Naive thymus-derived CD4-positive, alpha-beta T cell (primary cell): ENCODE measurements at regions not wholly inside any gene's neighbourhood (a gene's known extent, or its start where the extent isn't known, plus 50 kb on each side); places are given as distances from the start of the nearest gene placed in this dataset.

Experiments used
- ATAC-seq: fragments of 150-1000 bp; cut with Tn5 transposase; 2 replicates; pipeline ENCODE4 v1.10.0; 2021; ENCODE audit warnings: mild to moderate bottlenecking, moderate library complexity
- CTCF ChIA-PET: fragments of 350-600 bp; sonication (Branson Sonifier 250); formaldehyde crosslinking; loops from one replicate; lab custom pipeline; 2021; ENCODE audit warnings: antibody characterized with exemption; lab: Charles Lee
- POLR2A ChIA-PET: fragments of 350-600 bp; sonication (Branson Sonifier 250); formaldehyde crosslinking; loops from one replicate; lab custom pipeline; 2021; ENCODE audit warnings: antibody characterized with exemption, inconsistent platforms; lab: Charles Lee
- DNase-seq, 9 donors: peaks; one replicate each; pipeline versions ENCODE4 v3.0.0 to v3.0.0-alpha.2; 2020 to 2022; ENCODE audit warnings: mixed read lengths in 1 of 9
- H3K27ac ChIP-seq: one replicate; pipeline ENCODE4 v1.7.0; 2013; ENCODE audit warnings: mild to moderate bottlenecking, low read depth, low read length, moderate library complexity
- H3K27me3 ChIP-seq, 2 donors: one replicate each; pipeline ENCODE4 v1.7.0; 2013; ENCODE audit warnings: low read length in 2 of 2, mild to moderate bottlenecking in 2 of 2, moderate library complexity in 2 of 2; ENCODE audit not compliant: control insufficient read depth in 2 of 2, insufficient read depth in 2 of 2
- H3K36me3 ChIP-seq, 3 experiments: 1 replicate in 2 of 3; 2 replicates in 1 of 3; pipeline ENCODE4 v1.7.0; 2013; ENCODE audit warnings: low read length in 3 of 3, mild to moderate bottlenecking in 3 of 3, moderate library complexity in 1 of 3; ENCODE audit not compliant: insufficient read depth in 3 of 3, control insufficient read depth in 2 of 3
- H3K4me1 ChIP-seq, 2 donors: one replicate each; pipeline ENCODE4 v1.7.0; 2013; ENCODE audit warnings: low read length in 2 of 2, mild to moderate bottlenecking in 2 of 2, moderate library complexity in 1 of 2; ENCODE audit not compliant: control insufficient read depth in 2 of 2, insufficient read depth in 2 of 2
- H3K4me3 ChIP-seq: 2 replicates; pipeline ENCODE4 v1.7.0; 2013; ENCODE audit warnings: mild to moderate bottlenecking, low read length
- H3K9me3 ChIP-seq, 3 experiments: 1 replicate in 2 of 3; 2 replicates in 1 of 3; pipeline ENCODE4 v1.7.0; 2013; ENCODE audit warnings: low read length in 3 of 3; ENCODE audit not compliant: control insufficient read depth in 2 of 3
- H3K27ac Mint-ChIP-seq, 9 donors: one replicate each; pipeline ENCODE4 v1.8.0; 2020 to 2022; ENCODE audit warnings: mixed read lengths in 9 of 9, mild to moderate bottlenecking in 8 of 9, moderate library complexity in 5 of 9, inconsistent platforms in 2 of 9
- H3K27me3 Mint-ChIP-seq, 5 donors: one replicate each; pipeline ENCODE4 v1.8.0; 2021 to 2022; ENCODE audit warnings: mixed read lengths in 5 of 5, mild to moderate bottlenecking in 1 of 5
- H3K36me3 Mint-ChIP-seq, 5 donors: one replicate each; pipeline ENCODE4 v1.8.0; 2020 to 2022; ENCODE audit warnings: mixed read lengths in 5 of 5, mild to moderate bottlenecking in 3 of 5, inconsistent platforms in 1 of 5
- H3K4me1 Mint-ChIP-seq, 7 donors: one replicate each; pipeline ENCODE4 v1.8.0; 2020 to 2022; ENCODE audit warnings: mixed read lengths in 7 of 7, mild to moderate bottlenecking in 3 of 7, inconsistent platforms in 1 of 7
- H3K4me3 Mint-ChIP-seq, 10 donors: one replicate each; pipeline ENCODE4 v1.8.0; 2020 to 2022; ENCODE audit warnings: mild to moderate bottlenecking in 10 of 10, mixed read lengths in 10 of 10, moderate library complexity in 6 of 10, inconsistent platforms in 2 of 10
- H3K9me3 Mint-ChIP-seq, 11 donors: one replicate each; pipeline ENCODE4 v1.8.0; 2020 to 2022; ENCODE audit warnings: mixed read lengths in 11 of 11, mild to moderate bottlenecking in 4 of 11, inconsistent platforms in 1 of 11, moderate library complexity in 1 of 11
- intact Hi-C, 2 donors: fragments of 100-400 bp; cut with micrococcal nuclease; formaldehyde crosslinking; loops; one replicate each; pipeline ENCODE4 v1.15.1; 2023

GRCh38 chr6:50654155-50654554 lies 59.2 kb upstream of the TFAP2D start:
- H3K27me3 ChIP-seq = no peaks in the 10 kb centered on the region
- ATAC-seq (no peak), DNase-seq (no peak)
- Mint-ChIP-seq H3K27ac (no peak overlapping the region), H3K4me1 (no peaks in the 10 kb centered on the region), H3K4me3 (no peak overlapping the region), H3K9me3 (peaks cover 1 to 22% (median 6%) of the 10 kb centered on the region in 11 donors), H3K36me3 (peaks cover 0 to 4% (median 0%) of the 10 kb centered on the region in 5 donors), H3K27me3 (no peaks in the 10 kb centered on the region)
- no peaks in the 10 kb centered on the region for H3K36me3 ChIP-seq
- POLR2A ChIA-PET = no interaction called here
- intact Hi-C loops = no loop called here
- no peak overlapping the region for H3K27ac ChIP-seq
- no peak overlapping the region for H3K4me3 ChIP-seq
- CTCF ChIA-PET = no interaction called here
- H3K4me1 ChIP-seq = no peaks in the 10 kb centered on the region
- peaks cover 0 to 7% (median 0%) of the 10 kb centered on the region in 3 experiments for H3K9me3 ChIP-seq

- H3K27me3 ChIP-seq = no peaks in the 10 kb centered on the region
- ATAC-seq (no peak), DNase-seq (no peak)
- intact Hi-C loops = loop anchor here in 1 of 2 donors (2.0 kb wide), 1 partner anchor 137 kb away; no protein-coding TSS in a partner anchor
- Mint-ChIP-seq H3K4me3 (no peak overlapping the region), H3K36me3 (no peaks in the 10 kb centered on the region), H3K9me3 (peaks cover 0 to 18% (median 3%) of the 10 kb centered on the region in 11 donors), H3K27ac (no peak overlapping the region), H3K4me1 (no peaks in the 10 kb centered on the region), H3K27me3 (no peaks in the 10 kb centered on the region)
- ChIA-PET CTCF (no interaction called here), POLR2A (no interaction called here)
- H3K36me3 ChIP-seq = no peaks in the 10 kb centered on the region
- H3K4me1 ChIP-seq = no peaks in the 10 kb centered on the region
- H3K4me3 ChIP-seq = no peak overlapping the region
- no peaks in the 10 kb centered on the region for H3K9me3 ChIP-seq
- H3K27ac ChIP-seq = no peak overlapping the region
Measured at GRCh38 chr6:50655848-50656453, 57.4 kb upstream of the TFAP2D start.

GRCh38 chr6:50657513-50657912 lies 55.8 kb upstream of the TFAP2D start:
- ATAC-seq (no peak), DNase-seq (no peak)
- H3K36me3 ChIP-seq = no peaks in the 10 kb centered on the region
- H3K9me3 ChIP-seq = no peaks in the 10 kb centered on the region
- POLR2A ChIA-PET = no interaction called here
- peaks cover 0 to 8% (median 0%) of the 10 kb centered on the region in 11 donors for H3K9me3 Mint-ChIP-seq
- no peak overlapping the region for H3K4me3 Mint-ChIP-seq
- no peaks in the 10 kb centered on the region for H3K4me1 Mint-ChIP-seq
- H3K36me3 Mint-ChIP-seq = no peaks in the 10 kb centered on the region
- no peaks in the 10 kb centered on the region for H3K27me3 Mint-ChIP-seq
- H3K4me1 ChIP-seq = no peaks in the 10 kb centered on the region
- H3K4me3 ChIP-seq = no peak overlapping the region
- H3K27me3 ChIP-seq = no peaks in the 10 kb centered on the region
- H3K27ac ChIP-seq = no peak overlapping the region
- H3K27ac Mint-ChIP-seq = no peak overlapping the region
- intact Hi-C loops = loop anchor here in 1 of 2 donors (2.0 kb wide), 1 partner anchor 135 kb away; no protein-coding TSS in a partner anchor
- CTCF ChIA-PET = no interaction called here

- no peak overlapping the region for H3K4me3 Mint-ChIP-seq
- peaks cover 0 to 8% (median 2%) of the 10 kb centered on the region in 11 donors for H3K9me3 Mint-ChIP-seq
- no peaks in the 10 kb centered on the region for H3K27me3 Mint-ChIP-seq
- Histone ChIP-seq H3K4me1 (no peaks in the 10 kb centered on the region), H3K27me3 (no peaks in the 10 kb centered on the region), H3K9me3 (no peaks in the 10 kb centered on the region), H3K27ac (no peak overlapping the region), H3K4me3 (no peak overlapping the region), H3K36me3 (no peaks in the 10 kb centered on the region)
- no peak for ATAC-seq
- no peak for DNase-seq
- no peaks in the 10 kb centered on the region for H3K36me3 Mint-ChIP-seq
- ChIA-PET POLR2A (no interaction called here), CTCF (no interaction called here)
- H3K4me1 Mint-ChIP-seq = no peaks in the 10 kb centered on the region
- no peak overlapping the region for H3K27ac Mint-ChIP-seq
- intact Hi-C loops = no loop called here
Measured at GRCh38 chr6:50658561-50658960, 54.8 kb upstream of the TFAP2D start.

- Histone ChIP-seq H3K9me3 (no peaks in the 10 kb centered on the region), H3K4me3 (no peak overlapping the region), H3K27ac (no peak overlapping the region), H3K27me3 (no peaks in the 10 kb centered on the region), H3K4me1 (no peaks in the 10 kb centered on the region), H3K36me3 (no peaks in the 10 kb centered on the region)
- no peaks in the 10 kb centered on the region for H3K36me3 Mint-ChIP-seq
- peaks cover 0 to 10% (median 3%) of the 10 kb centered on the region in 11 donors for H3K9me3 Mint-ChIP-seq
- no peak overlapping the region for H3K27ac Mint-ChIP-seq
- POLR2A ChIA-PET = no interaction called here
- H3K4me3 Mint-ChIP-seq = no peak overlapping the region
- no peak for DNase-seq
- CTCF ChIA-PET = no interaction called here
- peaks cover 0 to 3% (median 0%) of the 10 kb centered on the region in 7 donors for H3K4me1 Mint-ChIP-seq
- no peaks in the 10 kb centered on the region for H3K27me3 Mint-ChIP-seq
- ATAC-seq = no peak
- intact Hi-C loops = no loop called here
Measured at GRCh38 chr6:50661636-50662035, 51.7 kb upstream of the TFAP2D start.
